Keratinocyte (primary cell): ENCODE measurements at regions not wholly inside any gene's neighbourhood (a gene's known extent, or its start where the extent isn't known, plus 50 kb on each side); places are given as distances from the start of the nearest gene placed in this dataset.

Source experiments
- DNase-seq: peaks from one replicate; pipeline ENCODE4 v3.0.0-alpha.2; 2011; ENCODE audit warnings: low read depth, missing footprints, low spot score
- FAIRE-seq: peaks from 2 replicates; lab custom pipeline; 2011; peaks lifted over from hg19 to GRCh38; lab: Jason Lieb, UNC
- H2AFZ ChIP-seq: 2 replicates; pipeline ENCODE4 v1.6.0; 2012; ENCODE audit warnings: low read length, control low read depth, inconsistent platforms; ENCODE audit not compliant: control insufficient read depth
- H3K27ac ChIP-seq: 2 replicates; pipeline ENCODE4 v1.5.1; 2011; ENCODE audit warnings: low read length; ENCODE audit not compliant: control insufficient read depth, insufficient read depth
- H3K27me3 ChIP-seq: 3 replicates; pipeline ENCODE4 v1.6.0; 2011; ENCODE audit warnings: low read length; ENCODE audit not compliant: control insufficient read depth, insufficient read depth; ENCODE audit errors: extremely low read depth
- H3K36me3 ChIP-seq, 2 experiments: 2 replicates in 1 of 2; 3 replicates in 1 of 2; pipeline ENCODE4 v1.5.1; 2011; ENCODE audit warnings: low read length in 2 of 2, mild to moderate bottlenecking in 1 of 2; ENCODE audit not compliant: control insufficient read depth in 2 of 2, insufficient read depth in 2 of 2; ENCODE audit errors: extremely low read depth in 1 of 2
- H3K4me1 ChIP-seq: 3 replicates; pipeline ENCODE4 v1.5.1; 2011; ENCODE audit warnings: low read length; ENCODE audit not compliant: control insufficient read depth, insufficient read depth; ENCODE audit errors: extremely low read depth
- H3K4me2 ChIP-seq: 3 replicates; pipeline ENCODE4 v1.6.0; 2011; ENCODE audit warnings: low read depth, low read length; ENCODE audit not compliant: control insufficient read depth, insufficient read depth; ENCODE audit errors: extremely low read depth
- H3K4me3 ChIP-seq, 3 experiments: fragments of 200-600 bp in 1 of 3; sonication (generic) in 1 of 3; 2 replicates in 2 of 3; 3 replicates in 1 of 3; pipeline ENCODE4 v1.5.1; 2011 to 2016; ENCODE audit warnings: low read length in 3 of 3, mild to moderate bottlenecking in 3 of 3, control low read depth in 2 of 3, inconsistent platforms in 1 of 3, low read depth in 1 of 3, mixed read lengths in 1 of 3, mixed run types in 1 of 3, moderate library complexity in 1 of 3; ENCODE audit not compliant: control insufficient read depth in 2 of 3, insufficient read depth in 2 of 3; ENCODE audit errors: extremely low read depth in 1 of 3
- H3K79me2 ChIP-seq: 2 replicates; pipeline ENCODE4 v1.6.0; 2012; ENCODE audit warnings: low read length; ENCODE audit not compliant: control insufficient read depth, insufficient read depth
- H3K9ac ChIP-seq: 3 replicates; pipeline ENCODE4 v1.6.0; 2011; ENCODE audit warnings: low read length; ENCODE audit not compliant: control insufficient read depth, insufficient read depth; ENCODE audit errors: extremely low read depth
- H3K9me1 ChIP-seq: 3 replicates; pipeline ENCODE4 v1.6.0; 2011; ENCODE audit warnings: low read length; ENCODE audit not compliant: control insufficient read depth, insufficient read depth; ENCODE audit errors: extremely low read depth
- H3K9me3 ChIP-seq: 2 replicates; pipeline ENCODE4 v1.5.1; 2012; ENCODE audit warnings: low read depth, low read length; ENCODE audit not compliant: control insufficient read depth
- H4K20me1 ChIP-seq: 3 replicates; pipeline ENCODE4 v1.6.0; 2011; ENCODE audit warnings: low read length; ENCODE audit not compliant: control insufficient read depth, insufficient read depth; ENCODE audit errors: extremely low read depth
- EZH2 ChIP-seq: IDR thresholded peaks from one replicate; pipeline ENCODE4 v1.6.1; 2012; ENCODE audit warnings: inconsistent platforms, mild to moderate bottlenecking, low read length, moderate library complexity
- dilution Hi-C: fragments of 300-500 bp; cut with MboI; formaldehyde crosslinking; loops from one replicate; pipeline ENCODE4 v1.7.0; 2020; ENCODE audit warnings: low sequenced_read_pairs; ENCODE audit not compliant: extremely low pct_ligation_motif_present
- TF ChIP-seq, protein P1 (sequence below), 3 experiments: IDR thresholded peaks in 1 of 3; conservative IDR thresholded peaks in 1 of 3; optimal IDR thresholded peaks in 1 of 3; 2 replicates in 2 of 3; 3 replicates in 1 of 3; pipeline versions ENCODE3 to v1.5.1; 2011; ENCODE audit warnings: low read length in 3 of 3, mild to moderate bottlenecking in 3 of 3, moderate library complexity in 2 of 3, control low read depth in 1 of 3, inconsistent platforms in 1 of 3; ENCODE audit not compliant: insufficient read depth in 2 of 3; ENCODE audit errors: extremely low read depth in 1 of 3

DNA sequence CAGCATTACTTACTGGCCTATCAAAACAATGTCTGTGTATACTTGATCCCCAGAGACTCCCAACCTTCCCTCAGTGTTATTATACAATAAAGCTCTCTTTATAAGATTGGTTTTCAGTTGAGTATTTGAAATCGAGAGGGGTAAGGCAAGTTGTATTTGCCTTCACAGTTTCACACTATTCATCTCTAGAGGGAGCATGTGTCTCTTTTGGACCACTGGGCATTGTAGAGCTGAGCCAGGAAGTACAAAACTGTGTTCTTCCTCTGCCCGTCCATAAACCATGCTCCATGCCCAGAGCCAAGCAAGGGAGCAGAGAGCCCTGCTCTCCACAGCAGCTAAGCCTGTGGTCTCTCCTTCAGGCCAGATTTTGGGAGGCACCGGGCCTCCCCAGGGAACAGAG lies 61.5 kb upstream of the HHIP start:
- no peaks in the 10 kb centered on the region for H4K20me1 ChIP-seq
- no peak overlapping the region for H3K4me3 ChIP-seq
- no peaks in the 10 kb centered on the region for H3K79me2 ChIP-seq
- peak overlapping the region; percentile 23 for H2AFZ ChIP-seq
- H3K4me1 ChIP-seq: peaks cover 42% of the 10 kb centered on the region
- H3K9ac ChIP-seq: no peak overlapping the region
- TF ChIP-seq, protein P1, sequence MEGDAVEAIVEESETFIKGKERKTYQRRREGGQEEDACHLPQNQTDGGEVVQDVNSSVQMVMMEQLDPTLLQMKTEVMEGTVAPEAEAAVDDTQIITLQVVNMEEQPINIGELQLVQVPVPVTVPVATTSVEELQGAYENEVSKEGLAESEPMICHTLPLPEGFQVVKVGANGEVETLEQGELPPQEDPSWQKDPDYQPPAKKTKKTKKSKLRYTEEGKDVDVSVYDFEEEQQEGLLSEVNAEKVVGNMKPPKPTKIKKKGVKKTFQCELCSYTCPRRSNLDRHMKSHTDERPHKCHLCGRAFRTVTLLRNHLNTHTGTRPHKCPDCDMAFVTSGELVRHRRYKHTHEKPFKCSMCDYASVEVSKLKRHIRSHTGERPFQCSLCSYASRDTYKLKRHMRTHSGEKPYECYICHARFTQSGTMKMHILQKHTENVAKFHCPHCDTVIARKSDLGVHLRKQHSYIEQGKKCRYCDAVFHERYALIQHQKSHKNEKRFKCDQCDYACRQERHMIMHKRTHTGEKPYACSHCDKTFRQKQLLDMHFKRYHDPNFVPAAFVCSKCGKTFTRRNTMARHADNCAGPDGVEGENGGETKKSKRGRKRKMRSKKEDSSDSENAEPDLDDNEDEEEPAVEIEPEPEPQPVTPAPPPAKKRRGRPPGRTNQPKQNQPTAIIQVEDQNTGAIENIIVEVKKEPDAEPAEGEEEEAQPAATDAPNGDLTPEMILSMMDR (optimal IDR thresholded peaks at IDR 0.05 in 1 of 3, IDR thresholded peaks at IDR 0.05 in 1 of 3, conservative IDR thresholded peaks at IDR 0.05 in 1 of 3; ENCODE audit: extremely low read depth in 1 of 3, insufficient read depth in 2 of 3, low read length in 3 of 3): no peak
- TF ChIP-seq EZH2: no peak
- H3K36me3 ChIP-seq: no peaks in the 10 kb centered on the region
- dilution Hi-C loops: no loop called here
- H3K27ac ChIP-seq: no peak overlapping the region
- DNase-seq (no peak), FAIRE-seq (no peak)
- H3K9me3 ChIP-seq: no peaks in the 10 kb centered on the region
- H3K9me1 ChIP-seq: no peaks in the 10 kb centered on the region
- H3K4me2 ChIP-seq: no peak overlapping the region
- H3K27me3 ChIP-seq: no peaks in the 10 kb centered on the region

DNA sequence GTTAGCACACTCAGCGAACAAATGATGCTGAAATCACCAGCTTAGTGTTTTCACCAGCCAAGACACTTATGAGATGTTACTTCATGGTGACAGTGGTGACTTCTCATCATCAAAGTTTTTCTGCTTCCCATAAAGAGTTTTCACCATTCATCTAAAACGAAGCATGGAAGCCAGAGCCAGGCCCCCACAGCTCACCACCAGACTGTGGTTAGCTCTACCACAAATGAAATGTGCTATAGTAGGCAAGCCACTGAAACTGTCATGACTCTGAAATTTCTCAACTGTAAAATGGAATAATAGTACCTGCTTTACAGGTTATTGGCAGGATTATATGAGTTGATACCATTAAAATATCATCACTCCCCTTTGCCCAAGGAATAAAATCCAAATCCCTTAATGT lies 56.4 kb upstream of the HHIP start:
- Histone ChIP-seq H3K36me3 (no peaks in the 10 kb centered on the region), H3K79me2 (no peaks in the 10 kb centered on the region), H3K4me2 (no peak overlapping the region), H3K27ac (no peak overlapping the region), H2AFZ (no peak overlapping the region), H3K27me3 (no peaks in the 10 kb centered on the region), H3K9me3 (no peaks in the 10 kb centered on the region), H3K9ac (no peak overlapping the region), H3K9me1 (no peaks in the 10 kb centered on the region), H3K4me1 (peaks cover 5% of the 10 kb centered on the region), H3K4me3 (no peak overlapping the region), H4K20me1 (no peaks in the 10 kb centered on the region)
- FAIRE-seq (no peak), DNase-seq (no peak)
- TF ChIP-seq EZH2: no peak
- TF ChIP-seq, protein P1 (optimal IDR thresholded peaks at IDR 0.05 in 1 of 3, IDR thresholded peaks at IDR 0.05 in 1 of 3, conservative IDR thresholded peaks at IDR 0.05 in 1 of 3; ENCODE audit: extremely low read depth in 1 of 3, insufficient read depth in 2 of 3, low read length in 3 of 3): no peak
- dilution Hi-C loops: no loop called here
